PC-9 (cell line): ENCODE measurements at regions not wholly inside any gene's neighbourhood (a gene's known extent, or its start where the extent isn't known, plus 50 kb on each side); places are given as distances from the start of the nearest gene placed in this dataset.

Experiments used
- BruUV-seq: library from RNA; stranded (reverse); fragments of 400-500 nt; replicated peaks from 2 replicates; lab custom pipeline; 2021; lab: Mats Ljungman, UMichigan
- CTCF ChIA-PET: fragments of 300-600 bp; sonication (Branson Sonifier 250); formaldehyde crosslinking; loops from one replicate; lab custom pipeline; 2022; ENCODE audit warnings: antibody characterized with exemption; lab: Charles Lee
- POLR2A ChIA-PET: fragments of 300-600 bp; sonication (Branson Sonifier 250); formaldehyde crosslinking; loops from one replicate; lab custom pipeline; 2022; ENCODE audit warnings: antibody characterized with exemption; ENCODE audit not compliant: unreplicated experiment; lab: Charles Lee
- DNase-seq, 2 experiments: peaks; one replicate each; pipeline versions ENCODE4 v3.0.0 to v3.0.0-alpha.2; 2015 to 2022; ENCODE audit warnings: mixed read lengths in 1 of 2
- H2AFZ ChIP-seq: fragments of 200-600 bp; sonication (generic); 2 replicates; pipeline ENCODE4 v1.8.1; 2017; ENCODE audit warnings: antibody characterized with exemption
- H3F3A ChIP-seq: fragments of 200-600 bp; sonication (generic); 2 replicates; pipeline ENCODE4 v1.8.1; 2017; ENCODE audit warnings: antibody characterized with exemption, mild to moderate bottlenecking, low read depth; ENCODE audit not compliant: insufficient read depth
- H3K27ac ChIP-seq: fragments of 200-600 bp; sonication (generic); 2 replicates; pipeline ENCODE4 v1.6.1; 2016; ENCODE audit warnings: mixed run types
- H3K27me3 ChIP-seq: fragments of 200-600 bp; sonication (generic); 2 replicates; pipeline ENCODE4 v1.6.1; 2016; ENCODE audit warnings: low read depth, mixed run types; ENCODE audit not compliant: insufficient read depth
- H3K36me3 ChIP-seq: fragments of 200-600 bp; sonication (generic); 2 replicates; pipeline ENCODE4 v1.6.1; 2016; ENCODE audit warnings: low read depth, mixed run types
- H3K4me1 ChIP-seq: fragments of 200-600 bp; sonication (generic); replicated peaks from 2 replicates; pipeline ENCODE4 v1.6.1; 2016; ENCODE audit warnings: mixed run types; ENCODE audit not compliant: insufficient read depth
- H3K4me2 ChIP-seq: fragments of 200-600 bp; sonication (generic); 2 replicates; pipeline ENCODE4 v1.6.1; 2017; ENCODE audit warnings: mixed run types
- H3K4me3 ChIP-seq: fragments of 200-600 bp; sonication (generic); 2 replicates; pipeline ENCODE4 v1.6.1; 2016; ENCODE audit warnings: mixed run types
- H3K79me2 ChIP-seq: fragments of 200-600 bp; sonication (generic); 2 replicates; pipeline ENCODE4 v1.6.1; 2017; ENCODE audit warnings: low read depth, mixed run types
- H3K9me2 ChIP-seq: fragments of 200-600 bp; sonication (generic); 2 replicates; pipeline ENCODE4 v1.8.1; 2017; ENCODE audit warnings: mild to moderate bottlenecking; ENCODE audit not compliant: insufficient read depth
- H3K9me3 ChIP-seq: fragments of 200-600 bp; sonication (generic); 2 replicates; pipeline ENCODE4 v1.8.1; 2016; ENCODE audit warnings: low read depth; ENCODE audit not compliant: insufficient read depth
- H4K20me1 ChIP-seq: fragments of 200-600 bp; sonication (generic); 2 replicates; pipeline ENCODE4 v1.8.1; 2017; ENCODE audit not compliant: insufficient read depth
- EZH2 ChIP-seq: fragments of 200-600 bp; sonication (generic); IDR thresholded peaks from 2 replicates; pipeline ENCODE4 v1.8.0; 2017; ENCODE audit warnings: antibody characterized with exemption, low read depth
- intact Hi-C: fragments of 100-400 bp; cut with micrococcal nuclease; formaldehyde crosslinking; loops from one replicate; pipeline ENCODE4 v1.10.0; 2022; ENCODE audit not compliant: unreplicated experiment
- TF ChIP-seq, protein P1 (sequence below): fragments of 200-600 bp; sonication (generic); conservative IDR thresholded peaks from 2 replicates; pipeline ENCODE4 v1.6.1; 2017; ENCODE audit warnings: mixed run types, antibody characterized with exemption, mild to moderate bottlenecking, moderate library complexity

- BruUV-seq = no TSS peak
- TF ChIP-seq EZH2 = no peak
- TF ChIP-seq, protein P1, sequence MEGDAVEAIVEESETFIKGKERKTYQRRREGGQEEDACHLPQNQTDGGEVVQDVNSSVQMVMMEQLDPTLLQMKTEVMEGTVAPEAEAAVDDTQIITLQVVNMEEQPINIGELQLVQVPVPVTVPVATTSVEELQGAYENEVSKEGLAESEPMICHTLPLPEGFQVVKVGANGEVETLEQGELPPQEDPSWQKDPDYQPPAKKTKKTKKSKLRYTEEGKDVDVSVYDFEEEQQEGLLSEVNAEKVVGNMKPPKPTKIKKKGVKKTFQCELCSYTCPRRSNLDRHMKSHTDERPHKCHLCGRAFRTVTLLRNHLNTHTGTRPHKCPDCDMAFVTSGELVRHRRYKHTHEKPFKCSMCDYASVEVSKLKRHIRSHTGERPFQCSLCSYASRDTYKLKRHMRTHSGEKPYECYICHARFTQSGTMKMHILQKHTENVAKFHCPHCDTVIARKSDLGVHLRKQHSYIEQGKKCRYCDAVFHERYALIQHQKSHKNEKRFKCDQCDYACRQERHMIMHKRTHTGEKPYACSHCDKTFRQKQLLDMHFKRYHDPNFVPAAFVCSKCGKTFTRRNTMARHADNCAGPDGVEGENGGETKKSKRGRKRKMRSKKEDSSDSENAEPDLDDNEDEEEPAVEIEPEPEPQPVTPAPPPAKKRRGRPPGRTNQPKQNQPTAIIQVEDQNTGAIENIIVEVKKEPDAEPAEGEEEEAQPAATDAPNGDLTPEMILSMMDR = no peak
- H3K36me3 ChIP-seq = no peaks in the 10 kb centered on the region
- POLR2A ChIA-PET = no interaction called here
- DNase-seq = no peak
- H3K4me1 ChIP-seq = no peaks in the 10 kb centered on the region
- no peak overlapping the region for H3K27ac ChIP-seq
- intact Hi-C loops = no loop called here
- H3F3A ChIP-seq = no peaks in the 10 kb centered on the region
- peaks cover 2% of the 10 kb centered on the region; the same call in 1 of the 2 replicates for H3K27me3 ChIP-seq
- no peak overlapping the region for H2AFZ ChIP-seq
- no peak overlapping the region for H3K4me3 ChIP-seq
- CTCF ChIA-PET = no interaction called here
- H3K9me3 ChIP-seq = no peaks in the 10 kb centered on the region
- no peaks in the 10 kb centered on the region for H3K79me2 ChIP-seq
- H3K4me2 ChIP-seq = no peak overlapping the region
- no peaks in the 10 kb centered on the region for H3K9me2 ChIP-seq
- no peaks in the 10 kb centered on the region for H4K20me1 ChIP-seq
Observed at GRCh38 chr1:232292239-232292638, 337.7 kb downstream of the SIPA1L2 start.

GRCh38 chr1:232291681-232292080, 338.3 kb downstream of the SIPA1L2 start:
- CTCF ChIA-PET = no interaction called here
- Histone ChIP-seq H2AFZ (no peak overlapping the region), H3K36me3 (no peaks in the 10 kb centered on the region), H3K27ac (no peak overlapping the region), H3K9me2 (no peaks in the 10 kb centered on the region), H3K4me1 (no peaks in the 10 kb centered on the region), H3K9me3 (no peaks in the 10 kb centered on the region), H3F3A (no peaks in the 10 kb centered on the region), H3K4me3 (no peak overlapping the region), H3K79me2 (no peaks in the 10 kb centered on the region), H3K4me2 (no peak overlapping the region), H4K20me1 (no peaks in the 10 kb centered on the region), H3K27me3 (no peaks in the 10 kb centered on the region; the same call in 1 of the 2 replicates)
- no peak for DNase-seq
- intact Hi-C loops = no loop called here
- POLR2A ChIA-PET = no interaction called here
- TF ChIP-seq, protein P1 = no peak
- no peak for TF ChIP-seq EZH2
- no TSS peak for BruUV-seq

GRCh38 chr1:232291261-232291660, 338.7 kb downstream of the SIPA1L2 start:
- no peaks in the 10 kb centered on the region for H3K36me3 ChIP-seq
- no peak for DNase-seq

More at GRCh38 chr1:232291261-232291660, 338.7 kb downstream of the SIPA1L2 start:
- no peaks in the 10 kb centered on the region for H4K20me1 ChIP-seq
- no peak overlapping the region for H2AFZ ChIP-seq
- no TSS peak for BruUV-seq
- no peak overlapping the region for H3K4me3 ChIP-seq
- H3K27me3 ChIP-seq = no peaks in the 10 kb centered on the region
- no peaks in the 10 kb centered on the region for H3K9me2 ChIP-seq
- ChIA-PET CTCF (interaction anchor here (0.6 kb wide), 1 partner anchor 25 kb away, joined by 3 read pairs; no protein-coding TSS in a partner anchor), POLR2A (no interaction called here)
- no peaks in the 10 kb centered on the region for H3F3A ChIP-seq
- no peak overlapping the region for H3K27ac ChIP-seq
- H3K9me3 ChIP-seq = no peaks in the 10 kb centered on the region
- intact Hi-C loops = no loop called here
- no peaks in the 10 kb centered on the region for H3K4me1 ChIP-seq
- H3K79me2 ChIP-seq = no peaks in the 10 kb centered on the region
- TF ChIP-seq, protein P1 = no peak
- no peak for TF ChIP-seq EZH2
- H3K4me2 ChIP-seq = no peak overlapping the region
